ENCODE measurements at regions not wholly inside any gene's neighbourhood (a gene's known extent, or its start where the extent isn't known, plus 50 kb on each side); places are given as distances from the start of the nearest gene placed in this dataset.

GRCh38 chr5:60463179-60463868 lies 236.6 kb downstream of the DEPDC1B start:
- Histone ChIP-seq H3K79me2 (ENCODE audit: control insufficient read depth, insufficient read depth, low read length) (no peaks in the 10 kb centered on the region), H3K4me3 (ENCODE audit: control extremely low read depth in 1 of 5, extremely low read depth in 1 of 5, insufficient read depth in 1 of 5, low read depth in 2 of 5, low read length in 4 of 5) (no peak overlapping the region), H3K9ac (ENCODE audit: low read length) (no peak overlapping the region), H3K9me3 (ENCODE audit: control extremely low read depth in 1 of 3, control insufficient read depth in 2 of 3, insufficient read depth in 1 of 3, low read length in 2 of 3) (peaks cover 0 to 3% (median 0%) of the 10 kb centered on the region in 3 donors), H4K20me1 (ENCODE audit: control insufficient read depth, insufficient read depth, low read length, poor library complexity, severe bottlenecking) (no peaks in the 10 kb centered on the region), H3K36me3 (replicated peaks in 1 of 2; ENCODE audit: control extremely low read depth in 1 of 2, control insufficient read depth in 1 of 2, extremely low read depth in 1 of 2, insufficient read depth in 2 of 2, low read length in 1 of 2) (no peaks in the 10 kb centered on the region), H3K27me3 (replicated peaks in 1 of 4; ENCODE audit: control extremely low read depth in 1 of 4, control insufficient read depth in 3 of 4, insufficient read depth in 4 of 4, low read length in 3 of 4) (no peaks in the 10 kb centered on the region), H2AFZ (ENCODE audit: insufficient read depth, low read depth, low read length, poor library complexity, severe bottlenecking) (no peak overlapping the region), H3K4me2 (replicated peaks; ENCODE audit: low read depth, low read length, poor library complexity, severe bottlenecking) (no peak overlapping the region), H3K27ac (ENCODE audit: low read length in 2 of 2) (no peak overlapping the region), H3K4me1 (ENCODE audit: control insufficient read depth in 2 of 2, insufficient read depth in 2 of 2, low read length in 2 of 2) (peaks cover 3 to 7% of the 10 kb centered on the region in 2 donors)
- no peak overlapping the region for H3K4me3 Mint-ChIP-seq
- no peak overlapping the region for H3K27ac Mint-ChIP-seq
- TF ChIP-seq EZH2 (IDR thresholded peaks at IDR 0.05; ENCODE audit: borderline replicate concordance, insufficient read depth, low read depth, low read length, poor library complexity, severe bottlenecking) = no peak
- TF ChIP-seq CTCF (IDR thresholded peaks at IDR 0.05) = no peak
- ChIA-PET CTCF (no interaction called here), POLR2A (no interaction called here)
- 75% methylated on average over 4 of the region's 5 CpGs for WGBS (ENCODE audit: insufficient coverage)
- H3K4me1 Mint-ChIP-seq = peaks cover 9% of the 10 kb centered on the region
- intact Hi-C loops (cut with micrococcal nuclease) = no loop called here
- DNase-seq (no peak), ATAC-seq (ENCODE audit: low read depth) (no peak)
- H3K9me3 Mint-ChIP-seq (ENCODE audit: insufficient read depth) = no peaks in the 10 kb centered on the region
- H3K27me3 Mint-ChIP-seq = no peaks in the 10 kb centered on the region

- no peaks in the 10 kb centered on the region for H3K79me2 ChIP-seq (ENCODE audit: control insufficient read depth, insufficient read depth, low read length)
- no peak for DNase-seq
- Mint-ChIP-seq H3K27ac (no peak overlapping the region), H3K9me3 (ENCODE audit: insufficient read depth) (peaks cover 2% of the 10 kb centered on the region), H3K4me1 (peaks cover 13% of the 10 kb centered on the region), H3K27me3 (no peaks in the 10 kb centered on the region), H3K4me3 (no peak overlapping the region)
- no peak overlapping the region for H3K4me3 ChIP-seq (ENCODE audit: control extremely low read depth in 1 of 5, extremely low read depth in 1 of 5, insufficient read depth in 1 of 5, low read depth in 2 of 5, low read length in 4 of 5)
- H3K4me1 ChIP-seq (ENCODE audit: control insufficient read depth in 2 of 2, insufficient read depth in 2 of 2, low read length in 2 of 2) = peaks cover 3 to 10% of the 10 kb centered on the region in 2 donors
- POLR2A ChIA-PET = no interaction called here
- CTCF ChIA-PET = no interaction called here
- intact Hi-C loops (cut with micrococcal nuclease) = no loop called here
- H3K4me2 ChIP-seq (replicated peaks; ENCODE audit: low read depth, low read length, poor library complexity, severe bottlenecking) = no peak overlapping the region
- H3K9me3 ChIP-seq (ENCODE audit: control extremely low read depth in 1 of 3, control insufficient read depth in 2 of 3, insufficient read depth in 1 of 3, low read length in 2 of 3) = peaks cover 0 to 3% (median 1%) of the 10 kb centered on the region in 3 donors
- no peaks in the 10 kb centered on the region for H3K27me3 ChIP-seq (replicated peaks in 1 of 4; ENCODE audit: control extremely low read depth in 1 of 4, control insufficient read depth in 3 of 4, insufficient read depth in 4 of 4, low read length in 3 of 4)
- WGBS (ENCODE audit: insufficient coverage) = 100% methylated on average over 5 of the region's 7 CpGs
- H3K27ac ChIP-seq (ENCODE audit: low read length in 2 of 2) = no peak overlapping the region
- no peak overlapping the region for H2AFZ ChIP-seq (ENCODE audit: insufficient read depth, low read depth, low read length, poor library complexity, severe bottlenecking)
- no peaks in the 10 kb centered on the region for H4K20me1 ChIP-seq (ENCODE audit: control insufficient read depth, insufficient read depth, low read length, poor library complexity, severe bottlenecking)
- no peak for ATAC-seq (ENCODE audit: low read depth)
- H3K36me3 ChIP-seq (replicated peaks in 1 of 2; ENCODE audit: control extremely low read depth in 1 of 2, control insufficient read depth in 1 of 2, extremely low read depth in 1 of 2, insufficient read depth in 2 of 2, low read length in 1 of 2) = no peaks in the 10 kb centered on the region
- TF ChIP-seq EZH2 (IDR thresholded peaks at IDR 0.05; ENCODE audit: borderline replicate concordance, insufficient read depth, low read depth, low read length, poor library complexity, severe bottlenecking) (no peak), CTCF (IDR thresholded peaks at IDR 0.05) (no peak)
- H3K9ac ChIP-seq (ENCODE audit: low read length) = no peak overlapping the region
Measured at GRCh38 chr5:60458666-60459065, 241.3 kb downstream of the DEPDC1B start.
